RWPE2 (cell line): ENCODE measurements at regions not wholly inside any gene's neighbourhood (a gene's known extent, or its start where the extent isn't known, plus 50 kb on each side); places are given as distances from the start of the nearest gene placed in this dataset.
A peak's percentile ranks its signal among the peaks of the same experiment; 100 is the strongest.
"Not testable (repeated sequence)": the region's sequence is repeated elsewhere in the genome, so short reads cannot be mapped to it uniquely, and the experiment has no call there.

Experiments
- ATAC-seq: fragments of 200-7000 bp; cut with Tn5 transposase; 3 replicates; pipeline ENCODE4 v1.9.1; 2021; ENCODE audit warnings: low read depth
- DNase-seq: peaks from one replicate; pipeline ENCODE4 v3.0.0-alpha.2; 2020; ENCODE audit warnings: low spot score
- H3K27ac ChIP-seq: fragments of 450-650 bp; 2 replicates; pipeline ENCODE4 v1.5.1; 2017; ENCODE audit warnings: mild to moderate bottlenecking; ENCODE audit not compliant: poor library complexity, severe bottlenecking
- H3K27me3 ChIP-seq: fragments of 250-450 bp; sonication (Bioruptor Pico); 2 replicates; pipeline ENCODE4 v1.5.1; 2021; ENCODE audit warnings: mild to moderate bottlenecking, moderate library complexity; ENCODE audit not compliant: insufficient read depth, poor library complexity, severe bottlenecking
- H3K36me3 ChIP-seq: fragments of 250-450 bp; sonication (Bioruptor Pico); 2 replicates; pipeline ENCODE4 v1.5.1; 2020; ENCODE audit warnings: low read depth, mild to moderate bottlenecking, moderate library complexity
- H3K4me1 ChIP-seq: fragments of 250-450 bp; sonication (Bioruptor Pico); 2 replicates; pipeline ENCODE4 v1.5.1; 2021; ENCODE audit warnings: mild to moderate bottlenecking, moderate library complexity; ENCODE audit not compliant: insufficient read depth, poor library complexity, severe bottlenecking
- H3K4me3 ChIP-seq: fragments of 250-450 bp; sonication (Bioruptor Pico); 2 replicates; pipeline ENCODE4 v1.5.1; 2021; ENCODE audit warnings: mild to moderate bottlenecking, moderate library complexity; ENCODE audit not compliant: severe bottlenecking
- H3K9me3 ChIP-seq: fragments of 250-450 bp; sonication (Bioruptor Pico); 2 replicates; pipeline ENCODE4 v1.5.1; 2021; ENCODE audit warnings: mild to moderate bottlenecking, moderate library complexity; ENCODE audit not compliant: severe bottlenecking

DNA sequence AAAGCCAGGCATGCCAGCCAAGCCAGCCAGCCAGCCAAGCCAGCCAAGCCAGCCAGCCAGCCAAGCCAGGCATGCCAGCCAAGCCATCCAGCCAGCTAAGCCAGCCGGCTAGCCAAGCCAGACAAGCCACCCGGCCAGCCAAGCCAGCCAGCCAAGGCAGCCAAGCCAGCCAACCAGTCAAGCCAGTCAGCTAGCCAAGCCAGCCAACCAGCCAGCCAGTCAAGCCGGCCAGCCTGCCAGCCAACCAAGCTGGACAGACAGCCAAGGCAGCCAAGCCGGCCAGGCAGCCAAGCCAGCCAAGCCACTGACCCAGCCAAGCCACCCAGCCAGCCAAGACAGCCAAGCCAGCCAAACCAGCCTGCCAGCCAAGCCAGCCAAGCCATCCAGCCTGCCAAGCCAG, 326.9 kb upstream of the PLGLB2 start:
- not testable (repeated sequence) for H3K27me3 ChIP-seq, H3K27ac ChIP-seq, H3K4me3 ChIP-seq, H3K4me1 ChIP-seq, H3K9me3 ChIP-seq, ATAC-seq, DNase-seq, H3K36me3 ChIP-seq

DNA sequence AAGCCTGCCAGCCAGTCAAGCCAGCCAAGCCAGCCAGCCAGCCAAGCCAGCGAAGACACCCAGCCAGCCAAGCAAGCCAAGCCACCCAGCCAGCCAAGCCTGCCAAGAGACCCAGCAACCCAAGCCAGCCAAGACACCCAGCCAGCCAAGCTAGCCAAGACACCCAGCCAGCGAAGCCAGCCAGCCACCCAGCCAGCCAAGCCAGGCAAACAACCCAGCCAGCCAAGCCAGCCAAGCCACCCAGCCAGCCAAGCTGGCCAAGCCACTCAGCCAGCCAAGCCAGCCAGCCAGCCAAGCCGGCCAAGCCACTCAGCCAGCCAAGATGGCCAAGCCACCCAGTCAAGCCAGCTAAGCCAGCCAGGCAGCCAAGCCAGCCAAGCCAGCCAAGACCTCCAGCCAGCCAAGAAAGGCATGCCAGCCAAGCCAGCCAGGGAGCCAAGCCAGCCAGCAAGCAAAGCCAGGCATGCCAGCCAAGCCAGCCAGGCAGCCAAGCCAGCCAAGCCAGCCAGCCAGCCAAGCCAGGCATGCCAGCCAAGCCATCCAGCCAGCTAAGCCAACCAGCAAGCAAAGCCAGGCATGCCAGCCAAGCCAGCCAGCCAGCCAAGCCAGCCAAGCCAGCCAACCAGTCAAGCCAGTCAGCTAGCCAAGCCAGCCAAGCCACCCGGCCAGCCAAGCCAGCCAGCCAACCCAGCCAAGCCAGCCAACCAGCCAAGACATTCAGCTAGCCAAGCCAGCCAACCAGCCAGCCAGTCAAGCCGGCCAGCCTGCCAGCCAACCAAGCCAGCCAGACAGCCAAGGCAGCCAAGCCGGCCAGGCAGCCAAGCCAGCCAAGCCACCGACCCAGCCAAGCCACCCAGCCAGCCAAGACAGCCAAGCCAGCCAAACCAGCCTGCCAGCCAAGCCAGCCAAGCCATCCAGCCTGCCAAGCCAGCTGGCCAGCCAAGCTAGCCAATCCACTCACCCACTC, 323.8 kb upstream of the PLGLB2 start:
- not testable (repeated sequence) for ATAC-seq, H3K9me3 ChIP-seq

DNA sequence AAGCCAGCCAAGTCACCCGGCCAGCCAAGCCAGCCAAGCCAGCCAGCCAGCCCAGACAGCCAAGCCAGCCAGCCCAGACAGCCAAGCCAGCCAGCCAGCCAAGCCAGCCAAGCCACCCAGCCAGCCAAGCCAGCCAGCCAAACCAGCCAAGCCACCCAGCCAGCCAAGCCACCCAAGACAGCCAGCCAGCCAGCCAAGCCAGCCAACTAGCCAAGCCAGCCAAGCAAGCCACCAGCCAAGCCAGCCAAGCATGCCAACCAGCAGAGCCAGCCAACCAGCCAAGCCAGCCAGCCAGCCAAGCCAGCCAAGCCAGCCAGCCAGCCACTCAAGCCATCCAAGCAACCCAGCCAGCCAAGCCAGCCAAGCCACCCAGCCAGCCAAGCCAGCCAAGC, 323.1 kb upstream of the PLGLB2 start:
- DNase-seq, ATAC-seq, H3K4me1 ChIP-seq, H3K4me3 ChIP-seq, H3K27me3 ChIP-seq, H3K27ac ChIP-seq, H3K36me3 ChIP-seq, H3K9me3 ChIP-seq: not testable (repeated sequence)

More for the DNA sequence above, 323.8 kb upstream of the PLGLB2 start:
- H3K4me1 ChIP-seq, DNase-seq, H3K27ac ChIP-seq, H3K4me3 ChIP-seq, H3K27me3 ChIP-seq, H3K36me3 ChIP-seq: not testable (repeated sequence)

DNA sequence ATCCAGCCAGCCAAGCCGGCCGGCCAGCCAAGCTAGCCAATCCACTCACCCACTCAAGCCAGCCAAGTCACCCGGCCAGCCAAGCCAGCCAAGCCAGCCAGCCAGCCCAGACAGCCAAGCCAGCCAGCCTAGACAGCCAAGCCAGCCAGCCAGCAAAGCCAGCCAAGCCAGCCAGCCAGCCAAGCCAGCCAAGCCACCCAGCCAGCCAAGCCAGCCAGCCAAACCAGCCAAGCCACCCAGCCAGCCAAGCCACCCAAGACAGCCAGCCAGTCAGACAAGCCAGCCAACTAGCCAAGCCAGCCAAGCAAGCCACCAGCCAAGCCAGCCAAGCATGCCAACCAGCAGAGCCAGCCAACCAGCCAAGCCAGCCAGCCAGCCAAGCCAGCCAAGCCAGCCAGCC, 322.7 kb upstream of the PLGLB2 start:
- not testable (repeated sequence) for H3K27ac ChIP-seq, H3K27me3 ChIP-seq, H3K4me3 ChIP-seq, DNase-seq, ATAC-seq, H3K9me3 ChIP-seq, H3K36me3 ChIP-seq, H3K4me1 ChIP-seq

DNA sequence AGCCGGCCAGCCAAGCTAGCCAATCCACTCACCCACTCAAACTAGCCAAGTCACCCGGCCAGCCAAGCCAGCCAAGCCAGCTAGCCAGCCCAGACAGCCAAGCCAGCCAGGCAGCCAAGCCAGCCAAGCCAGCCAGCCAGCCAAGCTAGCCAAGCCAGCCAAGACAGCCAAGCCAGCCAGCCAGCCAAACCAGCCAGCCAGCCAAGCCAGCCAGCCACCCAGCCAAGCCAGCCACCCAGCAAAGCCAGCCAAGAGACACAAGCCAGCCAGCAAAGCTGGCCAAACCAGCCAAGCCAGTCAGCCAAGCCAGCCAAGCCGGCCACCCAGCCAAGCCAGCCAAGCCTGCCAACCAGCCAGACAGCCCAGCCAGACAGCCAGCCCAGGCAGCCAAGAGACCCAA, 322.2 kb upstream of the PLGLB2 start:
- not testable (repeated sequence) for DNase-seq, ATAC-seq, H3K36me3 ChIP-seq, H3K27ac ChIP-seq, H3K4me1 ChIP-seq, H3K27me3 ChIP-seq, H3K9me3 ChIP-seq, H3K4me3 ChIP-seq

DNA sequence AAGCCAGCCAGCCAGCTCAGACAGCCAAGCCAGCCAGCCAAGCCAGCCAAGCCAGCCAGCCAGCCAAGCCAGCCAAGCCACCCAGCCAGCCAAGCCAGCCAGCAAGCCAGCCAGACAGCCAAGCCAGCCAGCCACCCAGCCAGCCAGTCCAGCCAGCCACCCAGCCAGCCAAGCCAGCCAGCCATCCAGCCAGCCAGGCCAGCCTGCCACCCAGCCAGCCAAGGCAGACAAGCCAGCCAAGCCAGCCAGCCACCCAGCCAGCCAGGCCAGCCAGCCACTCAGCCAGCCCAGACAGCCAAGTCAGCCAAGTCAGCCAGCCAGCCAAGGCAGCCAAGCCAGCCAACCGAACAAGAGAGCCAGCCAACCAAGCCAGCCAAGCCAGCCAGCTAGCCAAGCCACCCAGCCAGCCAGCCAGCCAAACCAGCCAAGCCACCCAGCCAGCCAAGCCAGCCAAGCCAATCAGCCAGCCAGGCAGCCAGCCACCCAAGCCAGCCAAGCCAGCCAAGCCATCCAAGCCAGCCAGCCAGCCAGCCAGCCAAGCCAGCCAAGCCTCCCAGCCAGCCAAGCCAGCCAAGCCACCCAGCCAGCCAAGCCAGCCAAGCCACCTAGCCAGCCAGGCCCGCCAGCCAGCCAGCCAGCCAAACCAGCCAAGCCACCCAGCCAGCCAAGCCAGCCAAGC, 319.3 kb upstream of the PLGLB2 start:
- H3K27me3 ChIP-seq, ATAC-seq, H3K27ac ChIP-seq, H3K36me3 ChIP-seq, H3K4me1 ChIP-seq, H3K4me3 ChIP-seq, H3K9me3 ChIP-seq: not testable (repeated sequence)
- DNase-seq, result peak; percentile 82

DNA sequence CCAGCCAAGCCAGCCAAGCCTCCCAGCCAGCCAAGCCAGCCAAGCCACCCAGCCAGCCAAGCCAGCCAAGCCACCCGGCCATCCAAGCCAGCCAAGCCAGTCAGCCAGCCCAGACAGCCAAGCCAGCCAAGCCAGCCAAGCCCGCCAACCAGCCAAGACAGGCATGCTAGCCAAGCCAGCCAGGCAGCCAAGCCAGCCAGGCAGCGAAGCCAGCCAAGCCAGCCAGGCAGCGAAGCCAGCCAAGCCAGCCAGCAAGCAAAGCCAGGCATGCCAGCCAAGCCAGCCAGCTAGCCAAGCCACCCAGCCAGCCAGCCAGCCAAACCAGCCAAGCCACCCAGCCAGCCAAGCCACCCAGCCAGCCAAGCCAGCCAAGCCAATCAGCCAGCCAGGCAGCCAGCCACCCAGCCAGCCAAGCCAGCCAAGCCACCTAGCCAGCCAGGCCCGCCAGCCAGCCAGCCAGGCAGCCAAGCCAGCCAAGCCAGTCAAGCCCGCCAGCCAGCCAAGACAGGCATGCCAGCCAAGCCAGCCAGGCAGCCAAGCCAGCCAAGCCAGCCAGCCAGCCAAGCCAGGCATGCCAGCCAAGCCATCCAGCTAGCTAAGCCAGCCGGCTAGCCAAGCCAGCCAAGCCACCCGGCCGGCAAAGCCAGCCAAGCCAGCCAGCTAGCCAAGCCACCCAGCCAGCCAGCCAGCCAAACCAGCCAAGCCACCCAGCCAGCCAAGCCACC, 318.5 kb upstream of the PLGLB2 start:
- H3K4me1 ChIP-seq, H3K27ac ChIP-seq, H3K4me3 ChIP-seq, H3K27me3 ChIP-seq, ATAC-seq, H3K36me3 ChIP-seq, DNase-seq, H3K9me3 ChIP-seq: not testable (repeated sequence)

DNA sequence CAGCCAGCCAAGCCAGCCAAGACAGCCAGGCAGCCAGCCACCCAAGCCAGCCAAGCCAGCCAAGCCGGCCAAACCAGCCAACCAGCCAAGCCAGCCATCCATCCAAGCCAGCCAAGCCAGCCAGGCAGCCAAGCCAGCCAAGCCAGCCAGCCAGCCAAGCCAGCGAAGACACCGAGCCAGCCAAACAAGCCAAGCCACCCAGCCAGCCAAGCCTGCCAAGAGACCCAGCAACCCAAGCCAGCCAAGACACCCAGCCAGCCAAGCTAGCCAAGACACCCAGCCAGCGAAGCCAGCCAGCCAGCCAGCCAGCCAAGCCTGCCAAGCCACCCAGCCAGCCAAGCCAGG, 318.0 kb upstream of the PLGLB2 start:
- not testable (repeated sequence) for DNase-seq, H3K27ac ChIP-seq, H3K4me1 ChIP-seq, H3K36me3 ChIP-seq, H3K4me3 ChIP-seq, ATAC-seq, H3K9me3 ChIP-seq, H3K27me3 ChIP-seq

DNA sequence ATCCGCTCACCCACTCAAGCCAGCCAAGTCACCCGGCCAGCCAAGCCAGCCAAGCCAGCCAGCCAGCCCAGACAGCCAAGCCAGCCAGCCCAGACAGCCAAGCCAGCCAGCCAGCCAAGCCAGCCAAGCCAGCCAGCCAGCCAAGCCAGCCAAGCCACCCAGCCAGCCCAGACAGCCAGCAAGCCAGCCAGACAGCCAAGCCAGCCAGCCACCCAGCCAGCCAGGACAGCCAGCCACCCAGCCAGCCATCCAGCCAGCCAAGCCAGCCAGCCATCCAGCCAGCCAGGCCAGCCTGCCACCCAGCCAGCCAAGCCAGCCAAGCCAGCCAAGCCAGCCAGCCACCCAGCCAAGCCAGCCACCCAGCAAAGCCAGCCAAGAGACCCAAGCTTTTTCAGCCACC, 316.8 kb upstream of the PLGLB2 start:
- H3K27me3 ChIP-seq, H3K4me1 ChIP-seq, H3K27ac ChIP-seq, ATAC-seq, H3K9me3 ChIP-seq, DNase-seq, H3K4me3 ChIP-seq, H3K36me3 ChIP-seq: not testable (repeated sequence)

DNA sequence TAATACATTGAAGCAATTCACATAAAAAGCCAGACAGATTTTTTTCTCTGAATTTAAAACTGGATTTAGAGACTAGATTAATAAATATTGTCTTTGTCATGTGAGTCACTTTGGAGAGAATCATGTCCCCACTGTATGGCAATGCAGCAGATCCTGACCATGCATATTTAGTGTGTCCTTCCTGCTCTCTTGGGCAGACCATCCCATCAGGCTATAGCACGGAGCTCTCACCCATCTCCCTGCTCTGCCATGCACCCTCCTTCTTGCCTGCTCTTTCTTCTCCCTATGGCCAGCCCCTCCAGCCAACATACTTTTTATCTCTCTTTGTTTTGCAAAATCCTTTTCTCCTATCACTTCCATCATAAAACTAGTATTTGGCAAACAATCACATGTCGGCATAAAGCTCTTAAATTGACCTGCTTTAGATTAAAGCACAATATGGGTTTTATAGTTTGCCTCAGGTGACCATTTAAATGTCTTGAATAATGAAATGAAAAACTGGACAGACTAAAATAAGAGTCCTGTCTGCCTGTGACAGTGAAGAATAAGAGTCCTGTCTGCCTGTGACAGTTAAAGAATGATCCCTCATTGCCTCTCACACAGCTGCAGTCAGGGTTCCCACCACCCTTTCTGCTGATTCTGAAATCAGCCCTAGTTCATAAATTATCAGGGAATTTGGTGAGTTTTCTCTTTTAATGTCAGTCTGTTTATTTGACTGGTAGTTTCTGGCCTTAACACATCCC, 315.0 kb upstream of the PLGLB2 start:
- ATAC-seq, result not testable (repeated sequence)

More for the DNA sequence above, 315.0 kb upstream of the PLGLB2 start:
- H3K27ac ChIP-seq, H3K27me3 ChIP-seq, H3K9me3 ChIP-seq, H3K4me1 ChIP-seq, H3K4me3 ChIP-seq, H3K36me3 ChIP-seq, DNase-seq: not testable (repeated sequence)
